Gastroesophageal sphincter (tissue), 3 donors: ENCODE measurements at regions not wholly inside any gene's neighbourhood (a gene's known extent, or its start where the extent isn't known, plus 50 kb on each side); places are given as distances from the start of the nearest gene placed in this dataset.

ENCODE experiments used
- POLR2A ChIP-seq, 2 donors: fragments of 450-650 bp; IDR thresholded peaks; one replicate each; pipeline ENCODE4 v1.6.1; 2017; ENCODE audit warnings: antibody characterized with exemption in 2 of 2, mild to moderate bottlenecking in 2 of 2, moderate library complexity in 1 of 2
- POLR2AphosphoS5 ChIP-seq: sonication (generic); formaldehyde crosslinking; IDR thresholded peaks from one replicate; pipeline ENCODE4 v1.6.1; 2017; ENCODE audit warnings: antibody characterized with exemption
- TF ChIP-seq, protein P1 (sequence below), 4 experiments: fragments of 200-600 bp in 2 of 4; fragments of 450-650 bp in 2 of 4; sonication (generic) in 1 of 4; IDR thresholded peaks; one replicate each; pipeline ENCODE4 v1.5.1; 2017 to 2019; ENCODE audit warnings: antibody characterized with exemption in 4 of 4, mild to moderate bottlenecking in 2 of 4, moderate library complexity in 2 of 4

DNA sequence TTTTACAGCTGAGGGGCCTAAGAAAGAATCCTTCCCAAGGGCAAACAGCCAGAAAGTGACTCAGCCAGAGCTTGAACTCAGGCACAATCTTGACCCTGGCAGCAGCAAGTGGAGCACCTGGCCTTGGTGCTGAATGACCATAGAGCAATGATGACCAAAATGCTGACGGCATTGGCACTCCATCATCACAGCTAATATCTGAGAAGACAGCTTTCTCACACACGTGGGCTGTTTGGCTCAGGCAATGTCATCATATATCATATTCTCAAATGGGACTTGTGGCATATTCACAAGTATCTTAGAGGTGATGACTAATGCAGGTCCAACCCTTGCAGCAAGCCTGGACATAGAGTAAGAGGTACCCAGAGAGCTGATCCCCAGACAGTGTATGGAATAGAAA lies 443.9 kb upstream of the MYT1L start:
- TF ChIP-seq, protein P1, sequence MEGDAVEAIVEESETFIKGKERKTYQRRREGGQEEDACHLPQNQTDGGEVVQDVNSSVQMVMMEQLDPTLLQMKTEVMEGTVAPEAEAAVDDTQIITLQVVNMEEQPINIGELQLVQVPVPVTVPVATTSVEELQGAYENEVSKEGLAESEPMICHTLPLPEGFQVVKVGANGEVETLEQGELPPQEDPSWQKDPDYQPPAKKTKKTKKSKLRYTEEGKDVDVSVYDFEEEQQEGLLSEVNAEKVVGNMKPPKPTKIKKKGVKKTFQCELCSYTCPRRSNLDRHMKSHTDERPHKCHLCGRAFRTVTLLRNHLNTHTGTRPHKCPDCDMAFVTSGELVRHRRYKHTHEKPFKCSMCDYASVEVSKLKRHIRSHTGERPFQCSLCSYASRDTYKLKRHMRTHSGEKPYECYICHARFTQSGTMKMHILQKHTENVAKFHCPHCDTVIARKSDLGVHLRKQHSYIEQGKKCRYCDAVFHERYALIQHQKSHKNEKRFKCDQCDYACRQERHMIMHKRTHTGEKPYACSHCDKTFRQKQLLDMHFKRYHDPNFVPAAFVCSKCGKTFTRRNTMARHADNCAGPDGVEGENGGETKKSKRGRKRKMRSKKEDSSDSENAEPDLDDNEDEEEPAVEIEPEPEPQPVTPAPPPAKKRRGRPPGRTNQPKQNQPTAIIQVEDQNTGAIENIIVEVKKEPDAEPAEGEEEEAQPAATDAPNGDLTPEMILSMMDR (IDR thresholded peaks at IDR 0.05) = no peak
- TF ChIP-seq POLR2A (IDR thresholded peaks at IDR 0.05) (no peak), POLR2AphosphoS5 (no peak)
